Renal pelvis (tissue), 1 donor: ENCODE measurements at regions not wholly inside any gene's neighbourhood (a gene's known extent, or its start where the extent isn't known, plus 50 kb on each side); places are given as distances from the start of the nearest gene placed in this dataset.

ENCODE experiments used
- DNase-seq: peaks from one replicate; pipeline ENCODE4 v3.0.0-alpha.2; 2013

- DNase-seq, result no peak
These were observed 1600.5 kb upstream of the TENM3 start for GRCh38 chr4:180642732-180643131.

- no peak for DNase-seq
These were observed 1592.9 kb upstream of the TENM3 start for GRCh38 chr4:180650273-180650672.

GRCh38 chr4:180652533-180652932, 1590.7 kb upstream of the TENM3 start:
- no peak for DNase-seq

GRCh38 chr4:180655886-180656285, 1587.3 kb upstream of the TENM3 start:
- DNase-seq, result no peak

- DNase-seq, result no peak
These were observed 1585.3 kb upstream of the TENM3 start for GRCh38 chr4:180657881-180658280.

- peak; percentile 85 for DNase-seq
These were observed 1578.3 kb upstream of the TENM3 start for GRCh38 chr4:180664766-180665368.

- no peak for DNase-seq
These were observed 1577.7 kb upstream of the TENM3 start for GRCh38 chr4:180665481-180665880.

- peak; percentile 60 for DNase-seq
These were observed 1577.0 kb upstream of the TENM3 start for GRCh38 chr4:180665994-180666824.

- no peak for DNase-seq
These were observed 1574.5 kb upstream of the TENM3 start for GRCh38 chr4:180668732-180669131.

- DNase-seq, result no peak
These were observed 1573.5 kb upstream of the TENM3 start for GRCh38 chr4:180669680-180670079.

GRCh38 chr4:180674619-180675358, 1568.4 kb upstream of the TENM3 start:
- no peak for DNase-seq

GRCh38 chr4:180675359-180675650, 1567.9 kb upstream of the TENM3 start:
- DNase-seq, result no peak

GRCh38 chr4:180680305-180680704, 1562.9 kb upstream of the TENM3 start:
- no peak for DNase-seq

- DNase-seq, result no peak
These were observed 1560.4 kb upstream of the TENM3 start for GRCh38 chr4:180682776-180683175.

- peak; percentile 33 for DNase-seq
These were observed 1560.0 kb upstream of the TENM3 start for GRCh38 chr4:180683186-180683585.

GRCh38 chr4:180688480-180688879, 1554.7 kb upstream of the TENM3 start:
- DNase-seq, result no peak

- no peak for DNase-seq
These were observed 1548.3 kb upstream of the TENM3 start for GRCh38 chr4:180694875-180695274.

- DNase-seq, result no peak
These were observed 1547.4 kb upstream of the TENM3 start for GRCh38 chr4:180695851-180696250.

GRCh38 chr4:180696460-180697092, 1546.6 kb upstream of the TENM3 start:
- no peak for DNase-seq

GRCh38 chr4:180698550-180699195, 1544.5 kb upstream of the TENM3 start:
- DNase-seq, result no peak

GRCh38 chr4:180706766-180707165, 1536.4 kb upstream of the TENM3 start:
- no peak for DNase-seq
